ENCODE measurements at regions not wholly inside any gene's neighbourhood (a gene's known extent, or its start where the extent isn't known, plus 50 kb on each side); places are given as distances from the start of the nearest gene placed in this dataset.

- H3K79me1 ChIP-seq (replicated peaks; ENCODE audit: low read length, poor library complexity, severe bottlenecking): no peaks in the 10 kb centered on the region
- H2BK15ac ChIP-seq (ENCODE audit: low read depth, poor library complexity, severe bottlenecking): no peak overlapping the region
- H2AFZ ChIP-seq (ENCODE audit: low read depth, low read length): no peak overlapping the region
- H4K91ac ChIP-seq (ENCODE audit: low read length): no peak overlapping the region
- H2BK5ac ChIP-seq (ENCODE audit: low read depth, low read length, poor library complexity, severe bottlenecking): no peak overlapping the region
- H3K23ac ChIP-seq (ENCODE audit: low read length in 2 of 2): no peak overlapping the region
- H3K9me3 ChIP-seq (ENCODE audit: control insufficient read depth, low read length): peaks cover 21% of the 10 kb centered on the region
- no peak overlapping the region for H3K4me3 ChIP-seq (ENCODE audit: insufficient read depth in 1 of 2, low read depth in 1 of 2, low read length in 2 of 2)
- WGBS: 85% methylated on average over 4 of the region's 4 CpGs
- no peak for DNase-seq
- no peak overlapping the region for H3K27ac ChIP-seq (ENCODE audit: low read length, poor library complexity, severe bottlenecking)
- no peak overlapping the region for H2BK120ac ChIP-seq (ENCODE audit: low read depth, low read length)
- no peak overlapping the region for H4K8ac ChIP-seq (ENCODE audit: low read length)
- no peak overlapping the region for H2AK5ac ChIP-seq (ENCODE audit: low read length, severe bottlenecking)
- H2BK12ac ChIP-seq (ENCODE audit: low read length in 2 of 2): no peak overlapping the region
- no peak overlapping the region for H3K18ac ChIP-seq (ENCODE audit: low read depth in 1 of 2, low read length in 2 of 2)
- no peak overlapping the region for H3K4ac ChIP-seq (ENCODE audit: low read depth in 1 of 2, low read length in 2 of 2)
- H3K36me3 ChIP-seq (ENCODE audit: control insufficient read depth in 1 of 2, insufficient read depth in 2 of 2, low read depth in 1 of 2, low read length in 2 of 2): no peaks in the 10 kb centered on the region
- no peaks in the 10 kb centered on the region for H3K4me1 ChIP-seq (ENCODE audit: control insufficient read depth, insufficient read depth, low read depth, low read length)
- no peak overlapping the region for H3K9ac ChIP-seq (ENCODE audit: low read length)
- no peak overlapping the region for H3K4me2 ChIP-seq (ENCODE audit: low read length, poor library complexity, severe bottlenecking)
- no peak overlapping the region for H3K14ac ChIP-seq (ENCODE audit: low read length in 2 of 2)
- no peaks in the 10 kb centered on the region for H3K27me3 ChIP-seq (ENCODE audit: control insufficient read depth in 1 of 2, insufficient read depth in 1 of 2, low read length in 2 of 2)
These were observed 1199.9 kb downstream of the SI start for GRCh38 chr3:163878396-163878795.

DNA sequence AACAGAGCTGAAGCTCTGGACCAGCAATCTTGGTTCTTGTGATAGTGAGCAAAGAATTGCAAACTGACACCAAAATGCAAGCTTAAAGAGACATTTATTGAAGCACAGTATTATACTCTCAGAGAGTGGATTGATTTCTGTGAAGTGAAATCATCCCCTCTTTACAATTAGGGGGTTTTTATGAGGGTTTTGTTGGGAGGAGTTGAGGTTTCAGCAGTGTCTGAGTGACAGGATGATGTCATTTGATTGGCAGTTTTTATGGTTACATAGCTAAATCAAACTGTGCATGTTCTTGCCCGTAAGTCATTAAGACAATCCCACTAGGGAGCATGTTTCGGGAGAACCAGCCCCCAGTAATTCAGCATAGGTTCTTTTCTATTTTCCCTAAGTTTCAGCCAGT lies 1200.5 kb downstream of the SI start:
- WGBS: no CpG with 5 or more reads among the region's 2 CpGs
- no peaks in the 10 kb centered on the region for H3K79me1 ChIP-seq (replicated peaks; ENCODE audit: low read length, poor library complexity, severe bottlenecking)
- no peak overlapping the region for H3K9ac ChIP-seq (ENCODE audit: low read length)
- H3K23ac ChIP-seq (ENCODE audit: low read length in 2 of 2): no peak overlapping the region
- H2BK12ac ChIP-seq (ENCODE audit: low read length in 2 of 2): no peak overlapping the region
- H2BK5ac ChIP-seq (ENCODE audit: low read depth, low read length, poor library complexity, severe bottlenecking): no peak overlapping the region
- H4K91ac ChIP-seq (ENCODE audit: low read length): no peak overlapping the region
- H3K27me3 ChIP-seq (ENCODE audit: control insufficient read depth in 1 of 2, insufficient read depth in 1 of 2, low read length in 2 of 2): no peaks in the 10 kb centered on the region
- H3K14ac ChIP-seq (ENCODE audit: low read length in 2 of 2): no peak overlapping the region
- no peaks in the 10 kb centered on the region for H3K36me3 ChIP-seq (ENCODE audit: control insufficient read depth in 1 of 2, insufficient read depth in 2 of 2, low read depth in 1 of 2, low read length in 2 of 2)
- no peak for DNase-seq
- H3K9me3 ChIP-seq (ENCODE audit: control insufficient read depth, low read length): peaks cover 21% of the 10 kb centered on the region
- H3K4me2 ChIP-seq (ENCODE audit: low read length, poor library complexity, severe bottlenecking): no peak overlapping the region
- no peak overlapping the region for H2AK5ac ChIP-seq (ENCODE audit: low read length, severe bottlenecking)
- H3K4me3 ChIP-seq (ENCODE audit: insufficient read depth in 1 of 2, low read depth in 1 of 2, low read length in 2 of 2): no peak overlapping the region
- no peak overlapping the region for H2AFZ ChIP-seq (ENCODE audit: low read depth, low read length)
- H3K4ac ChIP-seq (ENCODE audit: low read depth in 1 of 2, low read length in 2 of 2): no peak overlapping the region
- no peaks in the 10 kb centered on the region for H3K4me1 ChIP-seq (ENCODE audit: control insufficient read depth, insufficient read depth, low read depth, low read length)
- H2BK15ac ChIP-seq (ENCODE audit: low read depth, poor library complexity, severe bottlenecking): no peak overlapping the region
- H3K18ac ChIP-seq (ENCODE audit: low read depth in 1 of 2, low read length in 2 of 2): no peak overlapping the region
- H2BK120ac ChIP-seq (ENCODE audit: low read depth, low read length): no peak overlapping the region
- no peak overlapping the region for H4K8ac ChIP-seq (ENCODE audit: low read length)
- H3K27ac ChIP-seq (ENCODE audit: low read length, poor library complexity, severe bottlenecking): no peak overlapping the region

GRCh38 chr3:163863146-163863545 lies 1215.2 kb downstream of the SI start:
- no peaks in the 10 kb centered on the region for H3K36me3 ChIP-seq (ENCODE audit: control insufficient read depth in 1 of 2, insufficient read depth in 2 of 2, low read depth in 1 of 2, low read length in 2 of 2)

DNA sequence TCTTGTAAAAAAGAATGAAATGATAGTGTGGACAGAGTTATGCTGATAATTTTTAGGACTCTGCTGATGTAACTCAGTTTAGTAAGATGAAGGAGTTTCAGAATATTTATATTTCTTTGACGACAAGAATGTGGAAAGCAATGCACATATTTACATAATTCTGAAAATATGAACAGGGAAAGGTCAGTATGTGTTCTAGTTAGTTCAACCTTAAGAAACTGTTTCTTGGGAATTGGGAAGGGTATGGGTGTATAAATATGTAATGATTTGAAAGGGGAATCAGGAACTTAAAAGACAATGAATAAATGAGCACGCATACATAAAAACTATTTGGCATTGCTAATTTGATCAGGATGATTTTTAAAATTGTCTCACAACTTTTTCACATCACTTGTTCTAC lies 1226.1 kb downstream of the SI start:
- Histone ChIP-seq H3K9ac (ENCODE audit: low read length) (no peak overlapping the region), H3K14ac (ENCODE audit: low read length in 2 of 2) (no peak overlapping the region), H4K91ac (ENCODE audit: low read length) (no peak overlapping the region), H2AK5ac (ENCODE audit: low read length, severe bottlenecking) (no peak overlapping the region), H3K18ac (ENCODE audit: low read depth in 1 of 2, low read length in 2 of 2) (no peak overlapping the region), H3K9me3 (ENCODE audit: control insufficient read depth, low read length) (peaks cover 6% of the 10 kb centered on the region), H3K4ac (ENCODE audit: low read depth in 1 of 2, low read length in 2 of 2) (no peak overlapping the region), H3K27ac (ENCODE audit: low read length, poor library complexity, severe bottlenecking) (no peak overlapping the region), H3K4me1 (ENCODE audit: control insufficient read depth, insufficient read depth, low read depth, low read length) (no peaks in the 10 kb centered on the region), H3K4me3 (ENCODE audit: insufficient read depth in 1 of 2, low read depth in 1 of 2, low read length in 2 of 2) (no peak overlapping the region), H2BK5ac (ENCODE audit: low read depth, low read length, poor library complexity, severe bottlenecking) (no peak overlapping the region), H3K23ac (ENCODE audit: low read length in 2 of 2) (no peak overlapping the region), H3K4me2 (ENCODE audit: low read length, poor library complexity, severe bottlenecking) (no peak overlapping the region), H2BK12ac (ENCODE audit: low read length in 2 of 2) (no peak overlapping the region), H3K79me1 (replicated peaks; ENCODE audit: low read length, poor library complexity, severe bottlenecking) (no peaks in the 10 kb centered on the region), H3K36me3 (ENCODE audit: control insufficient read depth in 1 of 2, insufficient read depth in 2 of 2, low read depth in 1 of 2, low read length in 2 of 2) (no peaks in the 10 kb centered on the region), H2BK120ac (ENCODE audit: low read depth, low read length) (no peak overlapping the region), H2BK15ac (ENCODE audit: low read depth, poor library complexity, severe bottlenecking) (no peak overlapping the region), H2AFZ (ENCODE audit: low read depth, low read length) (no peak overlapping the region), H3K27me3 (ENCODE audit: control insufficient read depth in 1 of 2, insufficient read depth in 1 of 2, low read length in 2 of 2) (no peaks in the 10 kb centered on the region), H4K8ac (ENCODE audit: low read length) (no peak overlapping the region)
- 100% methylated on average over 1 of the region's 2 CpGs for WGBS
- no peak for DNase-seq

More at GRCh38 chr3:163863146-163863545, 1215.2 kb downstream of the SI start:
- Histone ChIP-seq H3K4me2 (ENCODE audit: low read length, poor library complexity, severe bottlenecking) (no peak overlapping the region), H3K27ac (ENCODE audit: low read length, poor library complexity, severe bottlenecking) (no peak overlapping the region), H3K9me3 (ENCODE audit: control insufficient read depth, low read length) (no peaks in the 10 kb centered on the region), H3K4me3 (ENCODE audit: insufficient read depth in 1 of 2, low read depth in 1 of 2, low read length in 2 of 2) (no peak overlapping the region), H2BK5ac (ENCODE audit: low read depth, low read length, poor library complexity, severe bottlenecking) (no peak overlapping the region), H2BK12ac (ENCODE audit: low read length in 2 of 2) (no peak overlapping the region), H3K27me3 (ENCODE audit: control insufficient read depth in 1 of 2, insufficient read depth in 1 of 2, low read length in 2 of 2) (no peaks in the 10 kb centered on the region), H3K4me1 (ENCODE audit: control insufficient read depth, insufficient read depth, low read depth, low read length) (no peaks in the 10 kb centered on the region), H2AK5ac (ENCODE audit: low read length, severe bottlenecking) (no peak overlapping the region), H3K18ac (ENCODE audit: low read depth in 1 of 2, low read length in 2 of 2) (no peak overlapping the region), H3K79me1 (replicated peaks; ENCODE audit: low read length, poor library complexity, severe bottlenecking) (no peaks in the 10 kb centered on the region), H3K14ac (ENCODE audit: low read length in 2 of 2) (no peak overlapping the region), H2BK15ac (ENCODE audit: low read depth, poor library complexity, severe bottlenecking) (no peak overlapping the region), H2BK120ac (ENCODE audit: low read depth, low read length) (no peak overlapping the region), H2AFZ (ENCODE audit: low read depth, low read length) (no peak overlapping the region), H3K4ac (ENCODE audit: low read depth in 1 of 2, low read length in 2 of 2) (no peak overlapping the region), H3K23ac (ENCODE audit: low read length in 2 of 2) (no peak overlapping the region), H4K8ac (ENCODE audit: low read length) (no peak overlapping the region), H4K91ac (ENCODE audit: low read length) (no peak overlapping the region), H3K9ac (ENCODE audit: low read length) (no peak overlapping the region)
- peak; percentile 85 for DNase-seq

Measured in mesenchymal stem cell (in vitro differentiated cells and primary cell).